GM20431 (cell line): ENCODE measurements at regions not wholly inside any gene's neighbourhood (a gene's known extent, or its start where the extent isn't known, plus 50 kb on each side); places are given as distances from the start of the nearest gene placed in this dataset.
"Not testable (repeated sequence)": the region's sequence is repeated elsewhere in the genome, so short reads cannot be mapped to it uniquely, and the experiment has no call there.

Experiments used
- in situ Hi-C: fragments of 300-500 bp; cut with MseI, MboI; formaldehyde crosslinking; loops from one replicate; pipeline ENCODE4 v1.15.0; 2020; ENCODE audit warnings: low sequenced_read_pairs; ENCODE audit not compliant: unreplicated experiment

GRCh38 chr4:179662522-179662921, 2220.3 kb upstream of the AGA start:
- in situ Hi-C loops: no loop called here

DNA sequence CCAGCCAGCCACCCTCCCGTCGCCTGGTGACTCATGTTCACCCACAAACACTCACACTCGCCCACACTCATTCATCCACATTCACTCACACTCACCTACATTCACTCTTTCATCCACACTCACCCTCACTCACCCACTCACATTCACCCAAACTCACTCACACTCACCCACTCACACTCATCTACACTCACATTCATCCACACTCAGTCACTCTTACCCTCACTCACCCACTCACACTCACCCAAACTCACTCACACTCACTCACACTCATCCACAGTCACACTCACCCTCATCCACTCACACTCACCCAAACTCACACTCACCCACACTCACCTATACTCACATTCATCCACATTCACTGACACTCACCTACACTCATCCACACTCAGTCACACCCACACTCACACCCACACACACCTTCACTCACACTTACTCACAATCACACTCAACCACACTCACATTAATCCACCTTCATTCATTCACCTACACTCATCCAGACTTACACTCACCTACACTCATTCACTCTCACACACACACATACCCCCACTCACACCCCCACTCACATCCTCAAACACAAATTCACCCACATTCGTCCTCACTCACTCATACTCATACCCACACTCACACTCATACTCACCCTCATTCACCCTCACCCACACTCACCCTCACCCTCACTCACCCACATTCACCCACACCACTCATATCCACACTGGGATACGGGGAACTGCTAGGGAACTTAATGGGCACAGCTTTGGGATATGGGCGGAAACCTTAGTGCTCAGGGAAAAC, 2221.6 kb upstream of the AGA start:
- in situ Hi-C loops: no loop called here

- in situ Hi-C loops: no loop called here
Observed at GRCh38 chr4:179664430-179665027, 2222.3 kb upstream of the AGA start.

- in situ Hi-C loops: no loop called here
Observed at GRCh38 chr4:179666226-179666625, 2224.0 kb upstream of the AGA start.

GRCh38 chr4:179671609-179672008, 2229.4 kb upstream of the AGA start:
- in situ Hi-C loops: no loop called here

DNA sequence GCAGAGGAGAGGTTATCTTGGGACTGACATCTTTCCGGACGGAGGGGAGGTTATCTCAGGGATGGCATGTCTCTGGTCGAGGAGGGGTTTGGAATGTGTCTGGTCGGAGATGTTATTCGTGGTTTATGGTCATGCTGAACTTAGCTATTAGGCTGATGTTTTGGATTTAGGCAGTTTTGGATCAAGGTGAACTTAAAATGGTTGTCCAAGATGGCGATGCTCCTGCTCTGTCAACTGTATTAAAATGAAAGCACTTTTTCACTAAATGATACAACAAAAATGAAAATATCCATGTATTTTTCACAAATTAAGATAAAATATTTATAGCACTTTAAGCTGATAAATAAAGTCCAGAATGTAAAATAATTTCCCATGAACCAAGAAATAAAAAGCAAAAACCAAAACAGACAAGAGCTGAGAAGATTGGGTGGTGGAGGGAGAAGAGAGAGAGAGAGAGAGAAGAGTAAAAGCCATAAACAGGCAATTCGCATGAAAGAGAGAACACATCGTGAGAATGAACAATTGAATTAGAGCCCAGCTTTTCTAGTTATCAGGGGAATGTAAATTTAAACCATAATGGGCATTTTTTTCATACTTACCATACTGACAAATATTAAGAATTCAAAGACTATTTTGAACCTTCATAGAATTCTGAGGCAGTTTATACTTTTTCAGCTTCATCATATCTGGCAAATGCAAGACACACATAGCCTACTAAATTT, 2236.0 kb upstream of the AGA start:
- in situ Hi-C loops: no loop called here

- in situ Hi-C loops: not testable (repeated sequence)
Observed at GRCh38 chr4:179683661-179684060, 2241.4 kb upstream of the AGA start.

- in situ Hi-C loops: no loop called here
Observed at GRCh38 chr4:179692222-179692621, 2250.0 kb upstream of the AGA start.

- in situ Hi-C loops: no loop called here
Observed at GRCh38 chr4:179695175-179695574, 2252.9 kb upstream of the AGA start.

- in situ Hi-C loops: no loop called here
Observed at GRCh38 chr4:179698321-179698720, 2256.1 kb upstream of the AGA start.

DNA sequence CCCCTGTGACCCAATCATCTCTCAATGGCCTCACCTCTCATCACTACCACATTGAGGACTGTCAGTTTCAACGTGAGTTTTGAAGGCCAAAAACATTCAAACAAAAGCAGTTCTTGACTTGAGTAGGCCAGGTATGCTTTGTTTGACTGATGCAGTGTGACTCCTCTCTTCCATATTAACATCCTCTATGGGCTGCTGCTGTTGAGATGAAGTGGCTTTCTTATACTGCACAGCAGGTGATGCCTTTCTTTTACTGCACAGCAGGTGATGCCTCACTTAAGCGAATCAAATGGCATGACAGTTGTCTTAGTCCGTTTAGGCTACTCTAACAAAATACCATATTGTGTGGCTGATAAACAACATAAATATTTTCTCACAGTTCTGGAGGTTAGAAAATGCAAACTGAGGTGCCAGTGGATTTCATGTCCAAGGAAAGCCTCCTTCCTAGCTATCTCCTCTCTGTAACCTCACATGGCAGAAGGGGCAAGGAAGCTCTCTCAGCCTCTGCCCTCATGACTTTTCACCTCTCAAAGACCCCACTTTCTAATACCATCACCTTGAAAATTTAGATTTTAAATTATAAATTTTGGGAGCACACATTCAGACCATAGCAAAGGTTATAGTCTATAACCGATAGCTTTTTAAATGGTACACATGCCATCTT, 2267.9 kb upstream of the AGA start:
- in situ Hi-C loops: no loop called here

DNA sequence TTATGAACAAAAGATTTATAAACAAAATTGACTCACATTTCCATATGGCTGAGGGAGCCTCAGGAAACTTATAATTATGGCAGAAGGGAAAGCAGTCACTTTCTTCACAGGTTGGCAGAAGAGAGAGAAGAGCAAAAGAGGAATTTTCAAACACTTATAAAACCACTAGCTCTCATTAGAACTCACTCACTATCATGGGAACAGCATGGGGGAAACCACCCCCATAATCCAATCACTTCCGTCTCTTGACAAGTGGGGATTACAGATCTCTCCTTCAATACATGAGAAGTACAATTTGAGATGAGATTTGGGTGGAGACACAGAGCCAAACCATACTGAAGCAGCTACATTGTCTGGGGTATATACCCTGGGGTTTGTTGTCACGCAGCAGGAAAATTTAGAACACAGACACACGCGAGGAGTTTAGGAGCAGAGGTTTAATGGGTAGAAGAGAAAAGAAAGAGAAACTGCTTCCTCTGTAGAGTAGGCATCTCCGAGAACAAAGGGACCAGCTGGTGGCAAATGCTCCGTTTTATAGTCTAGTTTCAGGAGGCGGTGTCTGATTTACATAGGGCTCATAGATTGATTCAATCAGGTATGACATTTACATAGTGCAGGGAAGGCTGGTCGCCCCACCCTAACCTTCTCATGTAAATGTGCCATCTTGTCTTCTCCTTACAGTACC, 2277.7 kb upstream of the AGA start:
- in situ Hi-C loops: no loop called here

- in situ Hi-C loops: not testable (repeated sequence)
Observed at GRCh38 chr4:179726491-179726890, 2284.3 kb upstream of the AGA start.

DNA sequence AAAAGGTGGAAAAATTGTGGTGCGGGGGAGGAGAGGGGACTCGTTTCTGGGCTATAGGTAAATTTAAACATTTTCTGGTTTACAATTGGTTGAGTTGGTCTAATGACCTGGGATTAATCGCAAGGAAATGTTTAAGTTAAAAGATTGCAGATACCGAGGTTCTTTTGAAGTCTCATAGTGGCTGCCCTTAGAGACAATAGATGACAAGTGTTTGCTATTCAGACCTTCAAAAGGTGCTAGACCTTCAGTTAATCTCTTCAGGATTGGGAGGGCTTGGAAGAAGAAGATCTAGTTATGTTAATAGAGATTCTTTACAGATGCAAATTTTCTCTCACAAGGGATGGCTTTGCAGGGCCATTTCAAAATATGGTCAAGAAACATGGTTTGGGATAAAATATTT, 2286.1 kb upstream of the AGA start:
- in situ Hi-C loops: no loop called here

- in situ Hi-C loops: not testable (repeated sequence)
Observed at GRCh38 chr4:179736820-179737219, 2294.6 kb upstream of the AGA start.

DNA sequence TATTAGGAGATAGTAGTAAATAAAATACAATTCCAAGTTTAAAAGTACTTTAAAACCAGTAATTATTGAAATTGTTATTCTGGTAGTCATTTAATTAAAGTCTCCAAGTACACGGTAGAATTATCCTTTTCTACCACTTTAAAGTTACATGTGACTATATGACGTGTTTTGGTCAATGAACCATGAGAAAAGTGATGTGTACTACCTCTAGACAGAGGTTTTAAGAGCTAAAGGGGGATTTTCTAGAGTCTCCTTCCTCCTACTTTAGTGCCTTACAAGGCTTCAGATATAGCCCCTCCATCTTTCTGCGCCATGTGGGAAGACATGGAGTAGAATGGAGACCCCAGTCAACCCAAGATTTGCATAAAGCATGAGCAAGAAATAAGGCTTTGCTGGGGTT, 2296.6 kb upstream of the AGA start:
- in situ Hi-C loops: no loop called here

- in situ Hi-C loops: no loop called here
Observed at GRCh38 chr4:179747218-179747910, 2305.1 kb upstream of the AGA start.

DNA sequence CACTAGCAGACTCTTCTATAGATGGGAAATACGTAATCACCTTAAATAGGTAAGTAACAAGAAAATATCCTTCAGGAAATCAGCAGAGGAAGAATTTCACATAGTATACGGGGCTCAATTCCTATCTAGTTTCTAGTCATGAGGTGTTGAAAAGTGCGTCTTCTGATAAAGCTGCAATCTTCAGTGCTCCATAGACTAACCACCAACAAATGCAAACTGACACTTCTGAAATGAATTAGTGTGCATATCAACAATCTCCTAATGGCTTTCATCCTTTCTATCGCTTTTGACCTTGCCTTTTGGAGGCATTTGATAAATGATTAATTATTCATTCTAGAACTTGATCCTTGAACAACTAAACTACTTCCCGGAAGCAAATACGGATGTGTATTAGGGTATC, 2306.6 kb upstream of the AGA start:
- in situ Hi-C loops: no loop called here

DNA sequence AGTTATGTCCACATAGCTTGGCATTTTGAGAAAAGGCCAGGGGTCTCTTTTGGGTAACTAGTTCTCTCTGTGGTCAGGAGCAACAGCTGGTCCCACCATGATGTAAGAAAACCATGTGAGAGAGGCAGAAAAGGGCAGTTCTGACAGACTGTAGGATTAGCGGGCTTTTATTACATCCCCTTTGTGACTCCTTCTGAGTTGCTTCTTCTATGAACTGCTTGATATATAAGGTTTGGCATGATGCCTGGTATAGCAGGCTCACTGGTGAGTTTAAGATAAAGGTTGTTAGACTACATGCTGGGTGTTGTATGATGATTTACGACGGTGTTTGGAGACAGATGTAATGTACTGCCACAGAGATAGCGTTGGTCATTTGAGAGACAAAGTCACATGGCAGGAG, 2308.1 kb upstream of the AGA start:
- in situ Hi-C loops: no loop called here

- in situ Hi-C loops: no loop called here
Observed at GRCh38 chr4:179751669-179752068, 2309.4 kb upstream of the AGA start.
